ENCODE measurements at regions not wholly inside any gene's neighbourhood (a gene's known extent, or its start where the extent isn't known, plus 50 kb on each side); places are given as distances from the start of the nearest gene placed in this dataset.
"Not testable (repeated sequence)": the region's sequence is repeated elsewhere in the genome, so short reads cannot be mapped to it uniquely, and the experiment has no call there.

- DNase-seq: no peak
Measured at GRCh38 chr12:61531195-61531594, 729.0 kb upstream of the USP15 start.

- no peak for DNase-seq
Measured at GRCh38 chr12:61536117-61536516, 724.1 kb upstream of the USP15 start.

GRCh38 chr12:61536525-61536924 is 723.7 kb upstream of the USP15 start:
- DNase-seq: no peak

GRCh38 chr12:61538951-61539350 is 721.3 kb upstream of the USP15 start:
- DNase-seq: no peak

- no peak for DNase-seq
Measured at GRCh38 chr12:61542551-61542950, 717.7 kb upstream of the USP15 start.

- no peak for DNase-seq
Measured at GRCh38 chr12:61546296-61546695, 713.9 kb upstream of the USP15 start.

GRCh38 chr12:61553091-61553490 is 707.1 kb upstream of the USP15 start:
- DNase-seq: no peak

- no peak for DNase-seq
Measured at GRCh38 chr12:61554268-61555008, 705.8 kb upstream of the USP15 start.

GRCh38 chr12:61563665-61564450 is 696.3 kb upstream of the USP15 start:
- DNase-seq: no peak

GRCh38 chr12:61564466-61564865 is 695.7 kb upstream of the USP15 start:
- no peak for DNase-seq

GRCh38 chr12:61566183-61566582 is 694.0 kb upstream of the USP15 start:
- DNase-seq: no peak

GRCh38 chr12:61574339-61574738 is 685.9 kb upstream of the USP15 start:
- DNase-seq: no peak

GRCh38 chr12:61584943-61585342 is 675.3 kb upstream of the USP15 start:
- no peak for DNase-seq

GRCh38 chr12:61590864-61591263 is 669.3 kb upstream of the USP15 start:
- DNase-seq: not testable (repeated sequence)

GRCh38 chr12:61610143-61610542 is 650.1 kb upstream of the USP15 start:
- DNase-seq: no peak

- no peak for DNase-seq
Measured at GRCh38 chr12:61629702-61630101, 630.5 kb upstream of the USP15 start.

GRCh38 chr12:61646639-61647038 is 613.6 kb upstream of the USP15 start:
- no peak for DNase-seq

GRCh38 chr12:61647566-61647965 is 612.6 kb upstream of the USP15 start:
- no peak for DNase-seq

- DNase-seq: no peak
Measured at GRCh38 chr12:61652265-61652664, 607.9 kb upstream of the USP15 start.

- no peak for DNase-seq
Measured at GRCh38 chr12:61654698-61655097, 605.5 kb upstream of the USP15 start.

GRCh38 chr12:61655241-61655640 is 605.0 kb upstream of the USP15 start:
- DNase-seq: no peak

GRCh38 chr12:61667676-61668075 is 592.5 kb upstream of the USP15 start:
- no peak for DNase-seq

- no peak for DNase-seq
Measured at GRCh38 chr12:61676520-61676919, 583.7 kb upstream of the USP15 start.

GRCh38 chr12:61687407-61687806 is 572.8 kb upstream of the USP15 start:
- DNase-seq: no peak

GRCh38 chr12:61694214-61694613 is 566.0 kb upstream of the USP15 start:
- DNase-seq: no peak
